ENCODE measurements at regions not wholly inside any gene's neighbourhood (a gene's known extent, or its start where the extent isn't known, plus 50 kb on each side); places are given as distances from the start of the nearest gene placed in this dataset.

GRCh38 chr10:113356794-113357680 lies 195.8 kb upstream of the HABP2 start:
- TF ChIP-seq, protein P1, sequence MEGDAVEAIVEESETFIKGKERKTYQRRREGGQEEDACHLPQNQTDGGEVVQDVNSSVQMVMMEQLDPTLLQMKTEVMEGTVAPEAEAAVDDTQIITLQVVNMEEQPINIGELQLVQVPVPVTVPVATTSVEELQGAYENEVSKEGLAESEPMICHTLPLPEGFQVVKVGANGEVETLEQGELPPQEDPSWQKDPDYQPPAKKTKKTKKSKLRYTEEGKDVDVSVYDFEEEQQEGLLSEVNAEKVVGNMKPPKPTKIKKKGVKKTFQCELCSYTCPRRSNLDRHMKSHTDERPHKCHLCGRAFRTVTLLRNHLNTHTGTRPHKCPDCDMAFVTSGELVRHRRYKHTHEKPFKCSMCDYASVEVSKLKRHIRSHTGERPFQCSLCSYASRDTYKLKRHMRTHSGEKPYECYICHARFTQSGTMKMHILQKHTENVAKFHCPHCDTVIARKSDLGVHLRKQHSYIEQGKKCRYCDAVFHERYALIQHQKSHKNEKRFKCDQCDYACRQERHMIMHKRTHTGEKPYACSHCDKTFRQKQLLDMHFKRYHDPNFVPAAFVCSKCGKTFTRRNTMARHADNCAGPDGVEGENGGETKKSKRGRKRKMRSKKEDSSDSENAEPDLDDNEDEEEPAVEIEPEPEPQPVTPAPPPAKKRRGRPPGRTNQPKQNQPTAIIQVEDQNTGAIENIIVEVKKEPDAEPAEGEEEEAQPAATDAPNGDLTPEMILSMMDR (IDR thresholded peaks at IDR 0.05; ENCODE audit: low read depth, low read length): no peak
- no peak overlapping the region for H3K4me3 ChIP-seq (ENCODE audit: low read depth, low read length)

DNA sequence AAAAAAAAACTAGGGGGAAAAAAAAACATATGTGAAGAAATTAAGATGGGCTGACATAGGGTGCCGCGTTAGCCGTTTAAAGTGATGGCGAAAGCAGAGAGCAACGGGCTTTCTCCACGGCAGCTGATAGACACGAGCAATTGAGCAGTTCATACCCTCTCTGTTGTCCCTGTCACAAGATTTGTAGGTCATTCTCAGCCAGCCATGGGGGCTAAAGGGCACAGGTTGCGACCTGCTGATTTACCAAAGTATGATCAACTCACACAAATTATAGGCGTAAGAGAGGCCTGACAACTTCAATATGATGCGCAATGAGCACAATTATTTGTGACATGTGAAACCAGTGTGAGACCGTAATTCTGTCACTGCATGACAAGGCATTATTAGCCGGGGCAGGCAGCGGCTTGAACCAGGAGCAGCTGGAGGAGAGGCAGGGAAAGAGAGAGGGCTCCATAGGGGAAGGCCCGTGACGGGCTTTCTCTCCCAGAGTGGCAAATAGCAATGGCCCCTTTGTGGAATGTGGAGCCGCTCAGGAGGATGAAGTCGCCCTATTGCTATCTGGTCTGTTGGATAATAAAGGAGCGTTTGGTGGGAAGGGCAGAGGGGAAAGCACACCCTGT lies 195.1 kb upstream of the HABP2 start:
- H3K4me3 ChIP-seq (ENCODE audit: low read depth, low read length): no peak overlapping the region
- TF ChIP-seq, protein P1 (IDR thresholded peaks at IDR 0.05; ENCODE audit: low read depth, low read length): no peak

GRCh38 chr10:113359655-113360054 lies 193.2 kb upstream of the HABP2 start:
- H3K4me3 ChIP-seq (ENCODE audit: low read depth, low read length): no peak overlapping the region
- TF ChIP-seq, protein P1 (IDR thresholded peaks at IDR 0.05; ENCODE audit: low read depth, low read length): no peak

- no peak overlapping the region for H3K4me3 ChIP-seq (ENCODE audit: low read depth, low read length)
- TF ChIP-seq, protein P1 (IDR thresholded peaks at IDR 0.05; ENCODE audit: low read depth, low read length): no peak
Observed at GRCh38 chr10:113360870-113361269, 192.0 kb upstream of the HABP2 start.

GRCh38 chr10:113362645-113363091 lies 190.2 kb upstream of the HABP2 start:
- H3K4me3 ChIP-seq (ENCODE audit: low read depth, low read length): no peak overlapping the region
- TF ChIP-seq, protein P1 (IDR thresholded peaks at IDR 0.05; ENCODE audit: low read depth, low read length): no peak

DNA sequence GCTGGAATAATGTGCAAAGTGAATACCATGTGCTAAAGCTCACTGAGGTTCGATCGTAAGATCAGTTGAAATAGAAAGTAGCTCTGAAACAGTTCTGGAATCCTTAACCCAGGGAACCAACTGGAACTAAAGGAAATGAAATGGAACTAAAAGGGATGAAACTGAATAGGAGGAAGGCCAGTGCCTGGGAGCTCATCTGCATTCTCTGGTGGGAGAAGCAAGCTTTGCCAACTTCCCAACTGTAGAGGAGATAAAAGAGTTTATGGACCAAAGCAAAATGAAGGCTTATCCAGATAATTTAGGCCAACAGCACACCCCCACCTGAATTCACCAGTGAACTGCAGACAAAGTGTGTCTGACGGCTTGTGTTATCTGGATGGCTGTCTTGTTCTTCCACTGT lies 188.6 kb upstream of the HABP2 start:
- TF ChIP-seq, protein P1 (IDR thresholded peaks at IDR 0.05; ENCODE audit: low read depth, low read length): no peak

More for the DNA sequence above, 188.6 kb upstream of the HABP2 start:
- no peak overlapping the region for H3K4me3 ChIP-seq (ENCODE audit: low read depth, low read length)
